HG02642 (cell line): ENCODE measurements at regions not wholly inside any gene's neighbourhood (a gene's known extent, or its start where the extent isn't known, plus 50 kb on each side); places are given as distances from the start of the nearest gene placed in this dataset.

Experiments used
- ATAC-seq: cut with Tn5 transposase; IDR thresholded peaks from one replicate; pipeline ENCODE4 v1.9.1; 2021; ENCODE audit warnings: mild to moderate bottlenecking; ENCODE audit not compliant: unreplicated experiment, poor library complexity

- no peak for ATAC-seq
These were observed 381.6 kb downstream of the VRK1 start for GRCh38 chr14:97178781-97179180.

GRCh38 chr14:97179573-97179972 is 382.4 kb downstream of the VRK1 start:
- ATAC-seq: no peak

- ATAC-seq: no peak
These were observed 383.4 kb downstream of the VRK1 start for GRCh38 chr14:97180304-97181200.

GRCh38 chr14:97185186-97185585 is 388.0 kb downstream of the VRK1 start:
- no peak for ATAC-seq

- no peak for ATAC-seq
These were observed 390.7 kb downstream of the VRK1 start for GRCh38 chr14:97187916-97188315.

GRCh38 chr14:97196336-97196735 is 399.2 kb downstream of the VRK1 start:
- ATAC-seq: no peak

- no peak for ATAC-seq
These were observed 401.6 kb downstream of the VRK1 start for GRCh38 chr14:97198813-97199212.

- ATAC-seq: no peak
These were observed 403.1 kb downstream of the VRK1 start for GRCh38 chr14:97200245-97200644.

- ATAC-seq: no peak
These were observed 409.7 kb downstream of the VRK1 start for GRCh38 chr14:97206916-97207315.

GRCh38 chr14:97210202-97210601 is 413.0 kb downstream of the VRK1 start:
- ATAC-seq: no peak

GRCh38 chr14:97212399-97212798 is 415.2 kb downstream of the VRK1 start:
- ATAC-seq: no peak

GRCh38 chr14:97213720-97214119 is 416.5 kb downstream of the VRK1 start:
- ATAC-seq: no peak

- ATAC-seq: no peak
These were observed 418.2 kb downstream of the VRK1 start for GRCh38 chr14:97215263-97215969.

GRCh38 chr14:97217111-97217885 is 420.1 kb downstream of the VRK1 start:
- ATAC-seq: no peak

- ATAC-seq: no peak
These were observed 421.1 kb downstream of the VRK1 start for GRCh38 chr14:97218274-97218673.

- ATAC-seq: no peak
These were observed 421.7 kb downstream of the VRK1 start for GRCh38 chr14:97218691-97219430.

GRCh38 chr14:97219431-97220017 is 422.3 kb downstream of the VRK1 start:
- no peak for ATAC-seq

GRCh38 chr14:97221572-97222285 is 424.5 kb downstream of the VRK1 start:
- ATAC-seq: no peak

GRCh38 chr14:97224016-97224415 is 426.8 kb downstream of the VRK1 start:
- no peak for ATAC-seq
